ENCODE measurements at regions not wholly inside any gene's neighbourhood (a gene's known extent, or its start where the extent isn't known, plus 50 kb on each side); places are given as distances from the start of the nearest gene placed in this dataset.

GRCh38 chr15:46848704-46849103, 868.6 kb upstream of the SEMA6D start:
- no peaks in the 10 kb centered on the region for H3K27me3 ChIP-seq (replicated peaks; ENCODE audit: insufficient read depth, low read depth, low read length, poor library complexity)
- no TSS peak for BruUV-seq (replicated peaks)
- no peak overlapping the region for H3K27ac ChIP-seq (ENCODE audit: low read depth, low read length, poor library complexity, severe bottlenecking)
- H3K36me3 ChIP-seq (ENCODE audit: insufficient read depth, low read length, poor library complexity, severe bottlenecking) = no peaks in the 10 kb centered on the region
- no peaks in the 10 kb centered on the region for H3K9me3 ChIP-seq (ENCODE audit: low read depth, low read length, poor library complexity, severe bottlenecking)
- no peak overlapping the region for H3K4me3 ChIP-seq (ENCODE audit: low read depth, low read length, poor library complexity, severe bottlenecking)
- intact Hi-C loops (cut with micrococcal nuclease; ENCODE audit: unreplicated experiment) = no loop called here
- no peak for DNase-seq (ENCODE audit: low spot score)
- POLR2A ChIA-PET (ENCODE audit: low non-redundant PET) = no interaction called here
- CTCF ChIA-PET = no interaction called here
- H3K4me1 ChIP-seq (ENCODE audit: insufficient read depth, low read length, poor library complexity, severe bottlenecking) = no peaks in the 10 kb centered on the region
- TF ChIP-seq EZH2 (IDR thresholded peaks at IDR 0.05; ENCODE audit: borderline replicate concordance, low read depth, low read length, poor library complexity, severe bottlenecking) = no peak
- TF ChIP-seq, protein P1, sequence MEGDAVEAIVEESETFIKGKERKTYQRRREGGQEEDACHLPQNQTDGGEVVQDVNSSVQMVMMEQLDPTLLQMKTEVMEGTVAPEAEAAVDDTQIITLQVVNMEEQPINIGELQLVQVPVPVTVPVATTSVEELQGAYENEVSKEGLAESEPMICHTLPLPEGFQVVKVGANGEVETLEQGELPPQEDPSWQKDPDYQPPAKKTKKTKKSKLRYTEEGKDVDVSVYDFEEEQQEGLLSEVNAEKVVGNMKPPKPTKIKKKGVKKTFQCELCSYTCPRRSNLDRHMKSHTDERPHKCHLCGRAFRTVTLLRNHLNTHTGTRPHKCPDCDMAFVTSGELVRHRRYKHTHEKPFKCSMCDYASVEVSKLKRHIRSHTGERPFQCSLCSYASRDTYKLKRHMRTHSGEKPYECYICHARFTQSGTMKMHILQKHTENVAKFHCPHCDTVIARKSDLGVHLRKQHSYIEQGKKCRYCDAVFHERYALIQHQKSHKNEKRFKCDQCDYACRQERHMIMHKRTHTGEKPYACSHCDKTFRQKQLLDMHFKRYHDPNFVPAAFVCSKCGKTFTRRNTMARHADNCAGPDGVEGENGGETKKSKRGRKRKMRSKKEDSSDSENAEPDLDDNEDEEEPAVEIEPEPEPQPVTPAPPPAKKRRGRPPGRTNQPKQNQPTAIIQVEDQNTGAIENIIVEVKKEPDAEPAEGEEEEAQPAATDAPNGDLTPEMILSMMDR (conservative IDR thresholded peaks at IDR 0.05; ENCODE audit: low read depth, low read length) = no peak

DNA sequence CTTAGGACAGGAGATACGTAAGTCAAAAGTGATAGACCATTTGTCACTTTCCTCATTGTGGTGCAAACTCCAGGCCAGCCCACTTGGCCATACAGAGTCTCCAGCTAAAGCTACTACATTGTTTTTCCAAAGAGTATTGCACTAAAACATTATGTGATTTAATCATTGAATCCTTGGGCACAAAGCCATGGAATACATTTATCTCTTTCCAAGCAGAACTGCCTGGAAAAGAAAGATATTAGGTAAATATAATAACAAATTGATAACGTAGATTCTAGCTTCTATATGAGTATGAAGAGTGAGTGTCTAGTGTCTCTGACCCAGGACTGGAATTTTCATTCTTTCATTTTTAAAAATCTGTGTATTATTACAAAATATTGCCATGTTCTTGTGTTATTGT, 863.7 kb upstream of the SEMA6D start:
- Histone ChIP-seq H3K9me3 (ENCODE audit: low read depth, low read length, poor library complexity, severe bottlenecking) (no peaks in the 10 kb centered on the region), H3K27me3 (replicated peaks; ENCODE audit: insufficient read depth, low read depth, low read length, poor library complexity) (no peaks in the 10 kb centered on the region), H3K27ac (ENCODE audit: low read depth, low read length, poor library complexity, severe bottlenecking) (no peak overlapping the region), H3K4me1 (ENCODE audit: insufficient read depth, low read length, poor library complexity, severe bottlenecking) (no peaks in the 10 kb centered on the region), H3K4me3 (ENCODE audit: low read depth, low read length, poor library complexity, severe bottlenecking) (no peak overlapping the region), H3K36me3 (ENCODE audit: insufficient read depth, low read length, poor library complexity, severe bottlenecking) (no peaks in the 10 kb centered on the region)
- ChIA-PET CTCF (no interaction called here), POLR2A (ENCODE audit: low non-redundant PET) (no interaction called here)
- intact Hi-C loops (cut with micrococcal nuclease; ENCODE audit: unreplicated experiment) = no loop called here
- TF ChIP-seq, protein P1 (conservative IDR thresholded peaks at IDR 0.05; ENCODE audit: low read depth, low read length) = no peak
- TF ChIP-seq EZH2 (IDR thresholded peaks at IDR 0.05; ENCODE audit: borderline replicate concordance, low read depth, low read length, poor library complexity, severe bottlenecking) = no peak
- no peak for DNase-seq (ENCODE audit: low spot score)
- no TSS peak for BruUV-seq (replicated peaks)

GRCh38 chr15:46854564-46854963, 862.7 kb upstream of the SEMA6D start:
- no TSS peak for BruUV-seq (replicated peaks)
- H3K27me3 ChIP-seq (replicated peaks; ENCODE audit: insufficient read depth, low read depth, low read length, poor library complexity) = no peaks in the 10 kb centered on the region
- ChIA-PET CTCF (no interaction called here), POLR2A (ENCODE audit: low non-redundant PET) (no interaction called here)
- H3K4me3 ChIP-seq (ENCODE audit: low read depth, low read length, poor library complexity, severe bottlenecking) = no peak overlapping the region
- DNase-seq (ENCODE audit: low spot score) = no peak
- no peaks in the 10 kb centered on the region for H3K36me3 ChIP-seq (ENCODE audit: insufficient read depth, low read length, poor library complexity, severe bottlenecking)
- TF ChIP-seq EZH2 (IDR thresholded peaks at IDR 0.05; ENCODE audit: borderline replicate concordance, low read depth, low read length, poor library complexity, severe bottlenecking) = no peak
- TF ChIP-seq, protein P1 (conservative IDR thresholded peaks at IDR 0.05; ENCODE audit: low read depth, low read length) = no peak
- H3K4me1 ChIP-seq (ENCODE audit: insufficient read depth, low read length, poor library complexity, severe bottlenecking) = no peaks in the 10 kb centered on the region
- no peak overlapping the region for H3K27ac ChIP-seq (ENCODE audit: low read depth, low read length, poor library complexity, severe bottlenecking)
- no peaks in the 10 kb centered on the region for H3K9me3 ChIP-seq (ENCODE audit: low read depth, low read length, poor library complexity, severe bottlenecking)
- intact Hi-C loops (cut with micrococcal nuclease; ENCODE audit: unreplicated experiment) = no loop called here
